Kidney (tissue), 13 donors: ENCODE measurements at regions not wholly inside any gene's neighbourhood (a gene's known extent, or its start where the extent isn't known, plus 50 kb on each side); places are given as distances from the start of the nearest gene placed in this dataset.

Experiments used
- DNase-seq, 5 donors: peaks; one replicate each; pipeline ENCODE4 v3.0.0-alpha.2; 2013 to 2020
- FAIRE-seq: peaks from 2 replicates; lab custom pipeline; 2012; peaks lifted over from hg19 to GRCh38; lab: Jason Lieb, UNC
- H3K27ac ChIP-seq, 2 donors: one replicate each; pipeline ENCODE4 v1.7.0; 2013; ENCODE audit warnings: low read depth in 2 of 2, low read length in 2 of 2, inconsistent platforms in 1 of 2
- H3K27me3 ChIP-seq: one replicate; pipeline ENCODE4 v1.7.1; 2013; ENCODE audit warnings: low read length, inconsistent platforms; ENCODE audit not compliant: control insufficient read depth, insufficient read depth
- H3K36me3 ChIP-seq, 3 donors: one replicate each; pipeline versions ENCODE4 v1.7.0 to v1.7.1; 2013; ENCODE audit warnings: low read length in 3 of 3, control low read depth in 1 of 3, inconsistent platforms in 1 of 3; ENCODE audit not compliant: insufficient read depth in 3 of 3, control insufficient read depth in 2 of 3
- H3K4me1 ChIP-seq, 3 donors: one replicate each; pipeline versions ENCODE4 v1.7.0 to v1.7.1; 2013; ENCODE audit warnings: low read length in 3 of 3, inconsistent platforms in 1 of 3, low read depth in 1 of 3; ENCODE audit not compliant: control insufficient read depth in 2 of 3, insufficient read depth in 2 of 3
- H3K4me3 ChIP-seq, 3 donors: one replicate each; pipeline versions ENCODE4 v1.7.0 to v1.8.1; 2013; ENCODE audit warnings: low read length in 3 of 3, control low read depth in 1 of 3, inconsistent platforms in 1 of 3
- H3K9ac ChIP-seq, 3 donors: one replicate each; pipeline versions ENCODE4 v1.7.0 to v1.7.1; 2013; ENCODE audit warnings: low read length in 3 of 3, control low read depth in 1 of 3, inconsistent platforms in 1 of 3
- H3K9me3 ChIP-seq, 3 donors: one replicate each; pipeline versions ENCODE4 v1.7.0 to v1.7.1; 2013; ENCODE audit warnings: low read length in 3 of 3, control low read depth in 1 of 3, inconsistent platforms in 1 of 3; ENCODE audit not compliant: control insufficient read depth in 2 of 3, insufficient read depth in 1 of 3
- intact Hi-C: fragments of 100-400 bp; cut with DNase I; formaldehyde crosslinking; loops from one replicate; pipeline ENCODE4 v1.11.1; 2022
- TF ChIP-seq, protein P1 (sequence below): IDR thresholded peaks from 3 replicates; pipeline ENCODE4 v1.5.1; 2012; ENCODE audit warnings: mild to moderate bottlenecking, moderate library complexity, borderline replicate concordance; ENCODE audit not compliant: insufficient read depth; ENCODE audit errors: extremely low read depth
- donor health status: control.
- donor health status: control.
- donor health status: control.
- donor health status: control.
- donor health status: control.
- donor health status: DM: yes; HTN: yes; CAD: no.
- donor health status: Normal renal cell carcinoma (clear cell type).

DNA sequence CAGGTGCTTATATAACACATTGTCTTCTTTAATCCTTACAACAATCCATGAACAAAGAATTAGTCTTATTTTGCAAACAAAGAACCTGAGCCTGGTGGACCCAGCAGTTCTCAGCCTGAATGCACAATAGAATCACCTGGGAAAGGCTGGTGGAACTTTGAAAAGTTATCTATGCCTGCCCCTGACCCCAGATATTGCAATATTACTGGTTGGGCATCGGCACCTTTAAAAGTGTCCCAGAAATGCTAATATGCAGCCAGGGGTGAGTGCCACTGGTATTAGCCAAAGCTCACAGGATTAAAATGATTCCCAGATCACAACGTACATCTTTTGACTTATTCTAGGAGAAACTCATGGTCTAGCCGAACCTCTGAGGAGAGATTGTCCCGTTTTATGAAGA lies 268.8 kb downstream of the KLF5 start:
- Histone ChIP-seq H3K9me3 (no peaks in the 10 kb centered on the region), H3K4me3 (no peak overlapping the region), H3K27ac (no peak overlapping the region), H3K36me3 (no peaks in the 10 kb centered on the region), H3K9ac (no peak overlapping the region), H3K27me3 (no peaks in the 10 kb centered on the region), H3K4me1 (peaks cover 0 to 8% (median 2%) of the 10 kb centered on the region in 3 donors)
- TF ChIP-seq, protein P1, sequence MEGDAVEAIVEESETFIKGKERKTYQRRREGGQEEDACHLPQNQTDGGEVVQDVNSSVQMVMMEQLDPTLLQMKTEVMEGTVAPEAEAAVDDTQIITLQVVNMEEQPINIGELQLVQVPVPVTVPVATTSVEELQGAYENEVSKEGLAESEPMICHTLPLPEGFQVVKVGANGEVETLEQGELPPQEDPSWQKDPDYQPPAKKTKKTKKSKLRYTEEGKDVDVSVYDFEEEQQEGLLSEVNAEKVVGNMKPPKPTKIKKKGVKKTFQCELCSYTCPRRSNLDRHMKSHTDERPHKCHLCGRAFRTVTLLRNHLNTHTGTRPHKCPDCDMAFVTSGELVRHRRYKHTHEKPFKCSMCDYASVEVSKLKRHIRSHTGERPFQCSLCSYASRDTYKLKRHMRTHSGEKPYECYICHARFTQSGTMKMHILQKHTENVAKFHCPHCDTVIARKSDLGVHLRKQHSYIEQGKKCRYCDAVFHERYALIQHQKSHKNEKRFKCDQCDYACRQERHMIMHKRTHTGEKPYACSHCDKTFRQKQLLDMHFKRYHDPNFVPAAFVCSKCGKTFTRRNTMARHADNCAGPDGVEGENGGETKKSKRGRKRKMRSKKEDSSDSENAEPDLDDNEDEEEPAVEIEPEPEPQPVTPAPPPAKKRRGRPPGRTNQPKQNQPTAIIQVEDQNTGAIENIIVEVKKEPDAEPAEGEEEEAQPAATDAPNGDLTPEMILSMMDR, result no peak
- no peak for DNase-seq
- no peak for FAIRE-seq
- intact Hi-C loops, result no loop called here

DNA sequence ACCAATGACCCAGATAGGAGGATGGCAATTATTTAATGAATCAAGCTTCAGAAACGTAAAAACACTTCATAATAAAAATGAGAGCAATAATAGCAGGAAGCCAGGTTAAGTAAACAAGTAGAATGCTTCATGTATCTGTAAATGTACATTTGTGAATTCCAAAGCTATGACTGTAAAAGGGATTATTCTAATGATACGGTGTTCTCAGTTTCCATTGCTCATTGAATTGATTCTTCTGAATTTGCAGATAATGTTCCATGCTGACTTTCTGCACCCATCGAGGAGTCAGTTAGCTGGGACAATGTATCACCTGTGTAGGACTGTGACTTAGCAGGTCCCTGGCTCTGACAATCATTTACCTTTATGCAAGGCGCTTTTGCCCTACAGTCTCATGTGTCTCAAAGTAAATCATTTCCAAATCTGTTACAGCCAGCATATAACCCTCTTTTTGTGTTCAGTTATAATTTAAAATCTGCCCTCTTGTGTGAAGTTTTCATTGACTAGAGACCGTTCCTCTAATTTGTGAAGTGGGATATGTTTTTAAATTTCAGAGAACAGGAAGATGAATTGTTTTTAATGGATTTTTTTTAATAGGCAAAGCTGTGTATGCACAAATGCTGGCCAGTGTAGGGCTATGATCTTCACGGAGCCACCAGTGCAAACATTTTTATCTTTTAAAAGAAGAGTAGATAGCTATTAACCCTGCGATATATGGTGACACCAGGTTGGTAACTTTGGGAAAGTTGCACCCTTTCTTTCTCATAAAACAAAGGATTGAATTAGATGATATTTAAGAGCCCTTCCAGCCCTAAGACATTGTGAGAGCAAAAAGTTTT lies 267.1 kb downstream of the KLF5 start:
- Histone ChIP-seq H3K9ac (no peak overlapping the region), H3K4me1 (peaks cover 0 to 8% (median 2%) of the 10 kb centered on the region in 3 donors), H3K4me3 (peak overlapping the region in 2 of 3 donors; percentile 46 to 58), H3K9me3 (no peaks in the 10 kb centered on the region), H3K27ac (peak overlapping the region; percentile 18 to 71), H3K36me3 (no peaks in the 10 kb centered on the region), H3K27me3 (no peaks in the 10 kb centered on the region)
- DNase-seq (peak in 3 of 5 donors; percentile 31 to 83 (median 82)), FAIRE-seq (peak; percentile 86)
- intact Hi-C loops, result no loop called here
- TF ChIP-seq, protein P1, result no peak

DNA sequence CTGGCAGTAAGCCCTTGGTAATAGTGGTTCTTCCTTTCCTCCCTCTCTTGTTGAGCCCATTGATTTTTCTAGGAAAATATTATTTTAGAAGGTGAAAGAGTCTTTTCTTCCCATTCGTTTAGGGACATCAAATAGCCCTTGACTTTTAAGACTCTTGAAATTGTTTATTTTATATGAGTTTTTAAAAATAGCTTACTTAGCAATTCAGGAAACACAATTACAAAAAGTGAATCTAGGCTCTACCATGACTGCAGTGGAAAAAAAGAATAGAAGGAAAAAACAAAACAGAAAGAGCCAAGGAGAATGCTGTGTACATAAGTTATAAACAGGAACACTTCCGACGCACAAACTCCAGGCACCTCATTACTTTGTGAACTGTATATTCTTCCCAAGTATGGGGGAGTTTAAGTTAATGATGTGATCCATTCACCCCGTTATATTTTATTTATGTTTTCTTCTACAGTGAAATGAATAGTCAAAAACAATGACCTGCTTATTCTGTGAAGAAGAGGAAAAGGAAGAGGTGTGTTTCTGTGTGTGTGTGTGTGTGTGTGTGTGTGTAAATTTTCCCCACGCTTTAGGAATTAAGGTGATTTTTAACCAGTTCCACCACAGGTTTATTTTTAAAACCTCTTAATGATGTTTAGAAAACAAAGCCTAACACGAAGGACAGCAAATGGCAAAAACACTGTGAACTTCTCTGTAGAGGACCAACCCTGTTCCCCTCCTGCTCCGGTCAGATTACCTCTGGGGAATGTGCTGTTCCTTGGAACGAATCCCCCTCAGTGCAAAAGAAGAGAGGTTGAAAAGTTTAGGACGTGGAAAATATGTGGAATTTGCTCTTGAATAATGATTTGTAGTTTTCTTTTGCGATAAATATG lies 266.3 kb downstream of the KLF5 start:
- DNase-seq (peak in 2 of 5 donors; percentile 40 to 45), FAIRE-seq (no peak)
- TF ChIP-seq, protein P1, result no peak
- H3K27ac ChIP-seq, result peak overlapping the region; percentile 18 to 71
- H3K4me1 ChIP-seq, result peaks cover 0 to 8% (median 2%) of the 10 kb centered on the region in 3 donors
- intact Hi-C loops, result no loop called here
- H3K9ac ChIP-seq, result no peak overlapping the region
- H3K9me3 ChIP-seq, result no peaks in the 10 kb centered on the region
- H3K36me3 ChIP-seq, result no peaks in the 10 kb centered on the region
- peak overlapping the region in 2 of 3 donors; percentile 46 to 58 for H3K4me3 ChIP-seq
- H3K27me3 ChIP-seq, result no peaks in the 10 kb centered on the region
